ENCODE measurements at regions not wholly inside any gene's neighbourhood (a gene's known extent, or its start where the extent isn't known, plus 50 kb on each side); places are given as distances from the start of the nearest gene placed in this dataset.

GRCh38 chr12:3967556-3968160, 94.5 kb upstream of the PARP11 start:
- no peak for TF ChIP-seq POLR2A (IDR thresholded peaks at IDR 0.05)
- TF ChIP-seq, protein P1, sequence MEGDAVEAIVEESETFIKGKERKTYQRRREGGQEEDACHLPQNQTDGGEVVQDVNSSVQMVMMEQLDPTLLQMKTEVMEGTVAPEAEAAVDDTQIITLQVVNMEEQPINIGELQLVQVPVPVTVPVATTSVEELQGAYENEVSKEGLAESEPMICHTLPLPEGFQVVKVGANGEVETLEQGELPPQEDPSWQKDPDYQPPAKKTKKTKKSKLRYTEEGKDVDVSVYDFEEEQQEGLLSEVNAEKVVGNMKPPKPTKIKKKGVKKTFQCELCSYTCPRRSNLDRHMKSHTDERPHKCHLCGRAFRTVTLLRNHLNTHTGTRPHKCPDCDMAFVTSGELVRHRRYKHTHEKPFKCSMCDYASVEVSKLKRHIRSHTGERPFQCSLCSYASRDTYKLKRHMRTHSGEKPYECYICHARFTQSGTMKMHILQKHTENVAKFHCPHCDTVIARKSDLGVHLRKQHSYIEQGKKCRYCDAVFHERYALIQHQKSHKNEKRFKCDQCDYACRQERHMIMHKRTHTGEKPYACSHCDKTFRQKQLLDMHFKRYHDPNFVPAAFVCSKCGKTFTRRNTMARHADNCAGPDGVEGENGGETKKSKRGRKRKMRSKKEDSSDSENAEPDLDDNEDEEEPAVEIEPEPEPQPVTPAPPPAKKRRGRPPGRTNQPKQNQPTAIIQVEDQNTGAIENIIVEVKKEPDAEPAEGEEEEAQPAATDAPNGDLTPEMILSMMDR (IDR thresholded peaks at IDR 0.05): no peak

Data from testis (tissue), 2 donors.